HEK293T (cell line): ENCODE measurements at regions not wholly inside any gene's neighbourhood (a gene's known extent, or its start where the extent isn't known, plus 50 kb on each side); places are given as distances from the start of the nearest gene placed in this dataset.
A peak's percentile ranks its signal among the peaks of the same experiment; 100 is the strongest.

ENCODE experiments used
- CTCF ChIA-PET: fragments of 350-600 bp; formaldehyde crosslinking; extraction: SDS; loops from one replicate; lab custom pipeline; 2021; ENCODE audit warnings: antibody characterized with exemption, inconsistent platforms; lab: Yijun Ruan, JAX
- POLR2A ChIA-PET: fragments of 350-600 bp; formaldehyde crosslinking; extraction: SDS; loops from one replicate; lab custom pipeline; 2020; ENCODE audit warnings: antibody characterized with exemption, inconsistent platforms; lab: Yijun Ruan, JAX
- DNase-seq: peaks from one replicate; pipeline ENCODE4 v3.0.0; 2012; ENCODE audit warnings: mixed read lengths; ENCODE audit errors: extremely low spot score
- ARNT ChIP-seq: fragments of 450-650 bp; IDR thresholded peaks from 2 replicates; pipeline ENCODE4 v1.6.1; 2017; ENCODE audit warnings: mild to moderate bottlenecking
- BHLHE40 ChIP-seq: fragments of 450-650 bp; IDR thresholded peaks from 2 replicates; pipeline ENCODE4 v1.6.1; 2016; ENCODE audit warnings: mild to moderate bottlenecking, moderate library complexity, borderline replicate concordance
- CTBP1 ChIP-seq: fragments of 450-650 bp; IDR thresholded peaks from 2 replicates; pipeline ENCODE4 v1.6.1; 2016; ENCODE audit warnings: borderline replicate concordance
- ELF4 ChIP-seq: fragments of 450-650 bp; IDR thresholded peaks from 2 replicates; pipeline ENCODE4 v1.6.1; 2017; ENCODE audit warnings: antibody characterized with exemption
- FOXA1 ChIP-seq: fragments of 450-650 bp; IDR thresholded peaks from 2 replicates; pipeline ENCODE4 v1.6.1; 2016; ENCODE audit warnings: mild to moderate bottlenecking
- FOXK2 ChIP-seq: fragments of 450-650 bp; IDR thresholded peaks from 2 replicates; pipeline ENCODE4 v1.6.1; 2016; ENCODE audit warnings: mild to moderate bottlenecking
- FOXM1 ChIP-seq: fragments of 450-650 bp; IDR thresholded peaks from 2 replicates; pipeline ENCODE4 v1.6.1; 2017; ENCODE audit warnings: mild to moderate bottlenecking, borderline replicate concordance
- HDGF ChIP-seq: fragments of 450-650 bp; IDR thresholded peaks from 2 replicates; pipeline ENCODE4 v1.6.1; 2017; ENCODE audit warnings: antibody characterized with exemption, borderline replicate concordance
- L3MBTL2 ChIP-seq: fragments of 450-650 bp; conservative IDR thresholded peaks from 2 replicates; pipeline ENCODE4 v1.6.1; 2016; ENCODE audit warnings: mild to moderate bottlenecking
- LEF1 ChIP-seq: fragments of 450-650 bp; IDR thresholded peaks from 2 replicates; pipeline ENCODE4 v1.6.1; 2017; ENCODE audit warnings: mild to moderate bottlenecking, borderline replicate concordance
- NFRKB ChIP-seq: fragments of 450-650 bp; IDR thresholded peaks from 2 replicates; pipeline ENCODE4 v1.6.1; 2016; ENCODE audit warnings: mild to moderate bottlenecking, moderate library complexity
- PKNOX1 ChIP-seq: fragments of 450-650 bp; IDR thresholded peaks from 2 replicates; pipeline ENCODE4 v1.6.1; 2016
- SP1 ChIP-seq: fragments of 450-650 bp; IDR thresholded peaks from 2 replicates; pipeline ENCODE4 v1.6.1; 2017
- SUZ12 ChIP-seq: fragments of 450-650 bp; IDR thresholded peaks from 2 replicates; pipeline ENCODE4 v1.6.1; 2016; ENCODE audit warnings: mild to moderate bottlenecking
- TARDBP ChIP-seq: fragments of 450-650 bp; IDR thresholded peaks from 2 replicates; pipeline ENCODE4 v1.6.1; 2016
- ZNF384 ChIP-seq: fragments of 450-650 bp; IDR thresholded peaks from 2 replicates; pipeline ENCODE4 v1.6.1; 2016

DNA sequence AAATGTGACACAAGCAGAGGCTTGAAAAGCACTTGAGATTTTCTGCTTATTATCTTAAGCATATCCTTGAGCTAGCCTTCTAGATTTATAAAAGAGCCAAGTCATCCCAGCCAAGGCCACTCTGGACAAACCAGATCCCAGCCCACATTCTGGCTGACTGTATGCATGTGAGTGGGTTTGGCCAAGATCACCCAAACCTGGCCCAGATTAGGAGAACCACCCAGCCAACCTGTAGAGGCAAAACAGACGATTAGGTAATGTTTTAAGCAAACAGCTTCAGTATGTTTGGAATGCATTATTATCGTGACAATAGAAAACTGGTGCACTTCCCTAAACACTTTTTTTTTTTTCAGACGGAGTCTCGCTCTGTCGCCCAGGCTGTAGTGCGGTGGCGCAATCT lies 151.9 kb downstream of the SPATA31D1 start:
- no peak for TF ChIP-seq SP1
- TF ChIP-seq HDGF = no peak
- TF ChIP-seq ELF4 = no peak
- no peak for TF ChIP-seq FOXK2
- no peak for TF ChIP-seq NFRKB
- no peak for TF ChIP-seq ZNF384
- no peak for TF ChIP-seq FOXA1
- TF ChIP-seq L3MBTL2 = no peak
- TF ChIP-seq SUZ12 = no peak
- no peak for TF ChIP-seq LEF1
- TF ChIP-seq TARDBP = no peak
- TF ChIP-seq BHLHE40 = no peak
- no peak for TF ChIP-seq PKNOX1
- no peak for TF ChIP-seq CTBP1
- no peak for TF ChIP-seq FOXM1
- no peak for TF ChIP-seq ARNT
- POLR2A ChIA-PET = no interaction called here
- CTCF ChIA-PET = no interaction called here
- DNase-seq = no peak

- TF ChIP-seq CTBP1 (no peak), SUZ12 (no peak), L3MBTL2 (no peak), LEF1 (no peak), FOXA1 (no peak), HDGF (no peak), ELF4 (no peak), BHLHE40 (no peak), ARNT (no peak)
- no peak for DNase-seq
- CTCF ChIA-PET = no interaction called here
- POLR2A ChIA-PET = no interaction called here
These were observed 156.2 kb downstream of the SPATA31D1 start for GRCh38 chr9:82144803-82145202.

DNA sequence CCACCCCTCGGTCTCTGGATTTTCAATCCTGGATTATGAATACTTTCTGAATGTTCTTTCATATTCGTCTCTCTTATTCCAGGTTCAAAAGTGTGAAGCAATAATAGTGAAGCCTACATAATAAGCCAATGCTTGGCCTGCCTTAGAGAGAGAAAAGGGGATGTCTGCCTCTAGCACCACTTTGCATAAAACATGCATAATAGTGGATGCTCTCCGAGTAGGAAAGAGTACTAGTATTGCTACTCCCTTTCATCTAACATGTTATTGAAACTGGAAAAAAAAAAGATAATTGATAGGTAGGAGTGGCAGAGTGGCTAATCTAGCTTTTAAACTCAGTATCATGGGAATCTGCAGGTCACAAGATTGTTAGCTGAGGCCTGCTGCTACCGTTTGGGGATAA lies 158.1 kb downstream of the SPATA31D1 start:
- DNase-seq = no peak
- no peak for TF ChIP-seq SP1
- TF ChIP-seq NFRKB = no peak
- TF ChIP-seq HDGF = no peak
- TF ChIP-seq ELF4 = no peak
- no peak for TF ChIP-seq L3MBTL2
- no peak for TF ChIP-seq CTBP1
- TF ChIP-seq FOXA1 = no peak
- no peak for TF ChIP-seq BHLHE40
- no peak for TF ChIP-seq PKNOX1
- no peak for TF ChIP-seq LEF1
- no peak for TF ChIP-seq ARNT
- TF ChIP-seq TARDBP = no peak
- no peak for TF ChIP-seq SUZ12
- TF ChIP-seq ZNF384 = no peak
- TF ChIP-seq FOXM1 = no peak
- TF ChIP-seq FOXK2 = no peak
- POLR2A ChIA-PET = no interaction called here
- CTCF ChIA-PET = no interaction called here

GRCh38 chr9:82147798-82148425 lies 159.3 kb downstream of the SPATA31D1 start:
- DNase-seq = no peak
- no peak for TF ChIP-seq TARDBP
- no peak for TF ChIP-seq BHLHE40
- no peak for TF ChIP-seq LEF1
- no peak for TF ChIP-seq ELF4
- TF ChIP-seq NFRKB = no peak
- no peak for TF ChIP-seq HDGF
- TF ChIP-seq ARNT = no peak
- no peak for TF ChIP-seq SP1
- CTCF ChIA-PET = no interaction called here
- POLR2A ChIA-PET = no interaction called here

- ChIA-PET CTCF (no interaction called here), POLR2A (no interaction called here)
- no peak for DNase-seq
- no peak for TF ChIP-seq PKNOX1
These were observed 159.8 kb downstream of the SPATA31D1 start for GRCh38 chr9:82148426-82148810.

- peak; percentile 32 for DNase-seq
- ChIA-PET POLR2A (no interaction called here), CTCF (no interaction called here)
- TF ChIP-seq SP1 = no peak
- no peak for TF ChIP-seq LEF1
- no peak for TF ChIP-seq HDGF
- TF ChIP-seq ARNT = 0 out of 2 replicates have a peak, but pooled peaks have one; percentile 32
These were observed 160.4 kb downstream of the SPATA31D1 start for GRCh38 chr9:82148901-82149461.

DNA sequence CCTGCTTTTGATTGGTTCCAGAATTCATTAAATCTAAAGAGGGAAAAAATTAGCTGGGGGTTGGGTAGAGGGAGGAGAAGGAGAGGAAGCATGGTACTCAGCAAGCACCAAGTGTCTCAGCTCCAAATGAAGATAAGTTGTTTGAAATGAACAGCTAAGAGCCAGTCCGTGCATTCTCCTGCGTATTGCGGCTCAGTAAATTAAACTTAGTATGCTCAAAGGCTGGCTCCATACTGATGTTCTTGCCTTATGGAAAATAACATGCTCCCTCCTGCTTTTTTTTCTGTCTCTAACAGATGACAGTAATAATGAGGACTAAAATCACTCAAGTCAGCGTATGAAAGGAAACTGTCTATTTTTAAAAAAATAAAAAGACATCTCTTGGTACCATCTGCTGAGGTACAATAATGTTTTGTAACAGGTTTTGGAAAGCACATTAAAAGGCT lies 161.0 kb downstream of the SPATA31D1 start:
- CTCF ChIA-PET = no interaction called here

More for the DNA sequence above, 161.0 kb downstream of the SPATA31D1 start:
- DNase-seq = no peak
- POLR2A ChIA-PET = no interaction called here
- TF ChIP-seq FOXK2 (no peak), L3MBTL2 (no peak)
